ENCODE measurements at regions not wholly inside any gene's neighbourhood (a gene's known extent, or its start where the extent isn't known, plus 50 kb on each side); places are given as distances from the start of the nearest gene placed in this dataset.
A peak's percentile ranks its signal among the peaks of the same experiment; 100 is the strongest.

DNA sequence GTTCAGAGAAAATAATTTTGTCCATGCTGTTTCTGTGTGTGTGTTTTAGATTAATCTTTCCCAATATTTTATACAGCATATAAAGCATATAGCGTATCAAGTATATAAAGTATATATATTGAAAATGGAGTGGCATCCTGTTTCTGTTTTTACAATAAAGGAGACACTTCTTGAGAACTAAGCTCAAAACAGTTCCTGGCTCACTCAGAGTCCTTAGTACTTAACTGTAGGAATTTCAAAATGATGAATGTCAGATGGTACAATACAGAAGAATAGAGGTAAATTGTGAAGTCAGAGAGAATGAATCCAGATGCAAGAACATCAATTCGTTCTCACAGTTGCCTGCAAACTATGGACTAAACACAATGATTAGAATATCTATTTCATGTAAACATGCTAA is 68.7 kb upstream of the TAS2R1 start:
- H3K56ac ChIP-seq (ENCODE audit: extremely low read depth, insufficient read depth, low read length) = no peak overlapping the region
- ChIA-PET POLR2A (ENCODE audit: unreplicated experiment) (interaction anchor here (0.6 to 1.1 kb wide), 3 partner anchors 9 to 349 kb away, joined by 3 to 6 read pairs (median 3); no protein-coding TSS in a partner anchor), CTCF (no interaction called here)
- H3K9me1 ChIP-seq (ENCODE audit: insufficient read depth, low read length) = no peaks in the 10 kb centered on the region
- peak overlapping the region; percentile 86 for H2BK120ac ChIP-seq (ENCODE audit: low read depth, low read length)
- H3K4me1 ChIP-seq (ENCODE audit: control insufficient read depth, insufficient read depth, low read length) = peaks cover 5% of the 10 kb centered on the region; the same call in 1 of the 2 replicates
- H3K14ac ChIP-seq (replicated peaks; ENCODE audit: low read depth, low read length) = peak overlapping the region; percentile 75
- no TSS peak for BruUV-seq (replicated peaks)
- no peaks in the 10 kb centered on the region for H3K9me3 ChIP-seq (ENCODE audit: control insufficient read depth, insufficient read depth, low read length)
- intact Hi-C loops (cut with micrococcal nuclease) = loop anchor here (5.0 kb wide), 2 partner anchors 47 to 152 kb away; partner anchors contain the start of gene SEMA5A
- H3K79me1 ChIP-seq (ENCODE audit: low read depth in 1 of 2, low read length in 2 of 2) = no peaks in the 10 kb centered on the region
- H3K9ac ChIP-seq (ENCODE audit: low read depth, low read length) = no peak overlapping the region
- peak overlapping the region; percentile 57; the same call in 1 of the 2 replicates for H3K18ac ChIP-seq (ENCODE audit: low read depth, low read length)
- no peak overlapping the region for H2AFZ ChIP-seq (replicated peaks; ENCODE audit: low read length, poor library complexity)
- peak overlapping the region; percentile 78 for H2BK5ac ChIP-seq (ENCODE audit: low read depth, low read length, poor library complexity, severe bottlenecking)
- H3K36me3 ChIP-seq (ENCODE audit: control insufficient read depth, insufficient read depth, low read length) = no peaks in the 10 kb centered on the region
- H3K23ac ChIP-seq (ENCODE audit: low read depth, low read length) = peak overlapping the region; percentile 41; the same call in 1 of the 2 replicates
- no CpG with 5 or more reads among the region's 2 CpGs for WGBS, 2 experiments (ENCODE audit: extremely low coverage in 2 of 2, insufficient read length in 1 of 2)
- H3K4me2 ChIP-seq (ENCODE audit: low read depth, low read length) = peak overlapping the region; percentile 95
- dilution Hi-C loops (cut with HindIII; ENCODE audit: low sequenced_read_pairs, unreplicated experiment) = no loop called here
- DNase-seq (no peak), ATAC-seq (ENCODE audit: low read depth) (no peak; the same call in 1 of the 2 replicates)
- H4K5ac ChIP-seq (ENCODE audit: low read depth, low read length) = no peak overlapping the region; the same call in 1 of the 2 replicates
- no peak overlapping the region for H4K91ac ChIP-seq (ENCODE audit: insufficient read depth, low read depth, low read length)
- H4K20me1 ChIP-seq (ENCODE audit: insufficient read depth, low read length) = no peaks in the 10 kb centered on the region
- peak overlapping the region; percentile 89 for H2BK20ac ChIP-seq (ENCODE audit: low read depth, low read length)
- in situ Hi-C loops (cut with MboI; ENCODE audit: low sequenced_read_pairs) = no loop called here
- H3K4me3 ChIP-seq (ENCODE audit: insufficient read depth, low read depth, low read length) = no peak overlapping the region
- H4K8ac ChIP-seq (ENCODE audit: low read depth in 2 of 2, low read length in 2 of 2) = peak overlapping the region in 1 of 2 experiments; percentile 55; a peak in 2 of 4 replicates
- peak overlapping the region; percentile 24; the same call in 1 of the 2 replicates for H3K27ac ChIP-seq (ENCODE audit: insufficient read depth, low read length)
- no peak overlapping the region for H2AK9ac ChIP-seq (replicated peaks; ENCODE audit: low read depth, low read length, poor library complexity)
- H3K27me3 ChIP-seq (ENCODE audit: control insufficient read depth, insufficient read depth, low read length) = no peaks in the 10 kb centered on the region
- peak overlapping the region; percentile 9; the same call in 1 of the 3 replicates for H2BK15ac ChIP-seq (ENCODE audit: low read depth, low read length)
- TF ChIP-seq RFX5 (IDR thresholded peaks at IDR 0.05; ENCODE audit: low read depth, low read length) = no peak
- no peak for TF ChIP-seq RAD21 (IDR thresholded peaks at IDR 0.05; ENCODE audit: low read length)
- no peak for TF ChIP-seq MAZ (IDR thresholded peaks at IDR 0.05; ENCODE audit: borderline replicate concordance, low read depth, low read length)
- TF ChIP-seq POLR2A (IDR thresholded peaks at IDR 0.05; ENCODE audit: low read depth, low read length) = no peak
- no peak for TF ChIP-seq MAFK (IDR thresholded peaks at IDR 0.05; ENCODE audit: low read depth, low read length)
- TF ChIP-seq CEBPB (IDR thresholded peaks at IDR 0.05; ENCODE audit: low read depth, low read length) = no peak
- no peak for TF ChIP-seq NFE2L2 (IDR thresholded peaks at IDR 0.05; ENCODE audit: low read depth, low read length)
- TF ChIP-seq FOS (IDR thresholded peaks at IDR 0.05; ENCODE audit: low read depth, low read length) = no peak
- no peak for TF ChIP-seq MXI1 (IDR thresholded peaks at IDR 0.05; ENCODE audit: borderline replicate concordance, low read depth, low read length)
- no peak for TF ChIP-seq CHD1 (IDR thresholded peaks at IDR 0.05; ENCODE audit: low read depth, low read length)
- TF ChIP-seq, protein P1, sequence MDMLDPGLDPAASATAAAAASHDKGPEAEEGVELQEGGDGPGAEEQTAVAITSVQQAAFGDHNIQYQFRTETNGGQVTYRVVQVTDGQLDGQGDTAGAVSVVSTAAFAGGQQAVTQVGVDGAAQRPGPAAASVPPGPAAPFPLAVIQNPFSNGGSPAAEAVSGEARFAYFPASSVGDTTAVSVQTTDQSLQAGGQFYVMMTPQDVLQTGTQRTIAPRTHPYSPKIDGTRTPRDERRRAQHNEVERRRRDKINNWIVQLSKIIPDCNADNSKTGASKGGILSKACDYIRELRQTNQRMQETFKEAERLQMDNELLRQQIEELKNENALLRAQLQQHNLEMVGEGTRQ (IDR thresholded peaks at IDR 0.05; ENCODE audit: low read depth, low read length) = no peak
- TF ChIP-seq, protein P2, sequence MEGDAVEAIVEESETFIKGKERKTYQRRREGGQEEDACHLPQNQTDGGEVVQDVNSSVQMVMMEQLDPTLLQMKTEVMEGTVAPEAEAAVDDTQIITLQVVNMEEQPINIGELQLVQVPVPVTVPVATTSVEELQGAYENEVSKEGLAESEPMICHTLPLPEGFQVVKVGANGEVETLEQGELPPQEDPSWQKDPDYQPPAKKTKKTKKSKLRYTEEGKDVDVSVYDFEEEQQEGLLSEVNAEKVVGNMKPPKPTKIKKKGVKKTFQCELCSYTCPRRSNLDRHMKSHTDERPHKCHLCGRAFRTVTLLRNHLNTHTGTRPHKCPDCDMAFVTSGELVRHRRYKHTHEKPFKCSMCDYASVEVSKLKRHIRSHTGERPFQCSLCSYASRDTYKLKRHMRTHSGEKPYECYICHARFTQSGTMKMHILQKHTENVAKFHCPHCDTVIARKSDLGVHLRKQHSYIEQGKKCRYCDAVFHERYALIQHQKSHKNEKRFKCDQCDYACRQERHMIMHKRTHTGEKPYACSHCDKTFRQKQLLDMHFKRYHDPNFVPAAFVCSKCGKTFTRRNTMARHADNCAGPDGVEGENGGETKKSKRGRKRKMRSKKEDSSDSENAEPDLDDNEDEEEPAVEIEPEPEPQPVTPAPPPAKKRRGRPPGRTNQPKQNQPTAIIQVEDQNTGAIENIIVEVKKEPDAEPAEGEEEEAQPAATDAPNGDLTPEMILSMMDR (conservative IDR thresholded peaks at IDR 0.05; ENCODE audit: low read depth, low read length) = no peak
- no peak for TF ChIP-seq RCOR1 (IDR thresholded peaks at IDR 0.05; ENCODE audit: insufficient replicate concordance, low read length)
- TF ChIP-seq SMC3 (IDR thresholded peaks at IDR 0.05; ENCODE audit: low read depth, low read length) = no peak
- no peak for TF ChIP-seq BHLHE40 (IDR thresholded peaks at IDR 0.05; ENCODE audit: low read depth, low read length)
- TF ChIP-seq, protein P3, sequence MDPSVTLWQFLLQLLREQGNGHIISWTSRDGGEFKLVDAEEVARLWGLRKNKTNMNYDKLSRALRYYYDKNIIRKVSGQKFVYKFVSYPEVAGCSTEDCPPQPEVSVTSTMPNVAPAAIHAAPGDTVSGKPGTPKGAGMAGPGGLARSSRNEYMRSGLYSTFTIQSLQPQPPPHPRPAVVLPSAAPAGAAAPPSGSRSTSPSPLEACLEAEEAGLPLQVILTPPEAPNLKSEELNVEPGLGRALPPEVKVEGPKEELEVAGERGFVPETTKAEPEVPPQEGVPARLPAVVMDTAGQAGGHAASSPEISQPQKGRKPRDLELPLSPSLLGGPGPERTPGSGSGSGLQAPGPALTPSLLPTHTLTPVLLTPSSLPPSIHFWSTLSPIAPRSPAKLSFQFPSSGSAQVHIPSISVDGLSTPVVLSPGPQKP (IDR thresholded peaks at IDR 0.05; ENCODE audit: borderline replicate concordance, low read depth, low read length) = no peak
- H3K4ac ChIP-seq (ENCODE audit: low read depth, low read length) = peak overlapping the region; percentile 68; the same call in 1 of the 2 replicates
- H2AK5ac ChIP-seq (ENCODE audit: low read depth, low read length) = no peak overlapping the region

Data from IMR-90 (cell line).